Adrenal gland (tissue), 9 donors: ENCODE measurements at regions not wholly inside any gene's neighbourhood (a gene's known extent, or its start where the extent isn't known, plus 50 kb on each side); places are given as distances from the start of the nearest gene placed in this dataset.
"Not testable (repeated sequence)": the region's sequence is repeated elsewhere in the genome, so short reads cannot be mapped to it uniquely, and the experiment has no call there.

ENCODE experiments used
- DNase-seq, 7 donors: peaks; one replicate each; pipeline ENCODE4 v3.0.0-alpha.2; 2019 to 2020
- H3K27ac ChIP-seq, 5 donors: fragments of 200-600 bp; sonication (generic) in 4 of 5; 1 replicate in 3 of 5; 2 replicates in 2 of 5; pipeline versions ENCODE4 v1.5.1 to v1.8.0; 2016 to 2020; ENCODE audit warnings: mild to moderate bottlenecking in 1 of 5
- H3K27me3 ChIP-seq: fragments of 200-600 bp; 2 replicates; pipeline ENCODE4 v1.8.0; 2021
- H3K36me3 ChIP-seq, 2 donors: fragments of 200-600 bp; replicated peaks in 1 of 2; 1 replicate in 1 of 2; 2 replicates in 1 of 2; pipeline versions ENCODE4 v1.5.1 to v1.8.0; 2018 to 2022
- H3K4me1 ChIP-seq, 2 donors: fragments of 200-600 bp; replicated peaks in 1 of 2; 1 replicate in 1 of 2; 2 replicates in 1 of 2; pipeline versions ENCODE4 v1.5.1 to v1.8.0; 2018 to 2021
- H3K4me3 ChIP-seq, 4 donors: fragments of 200-600 bp; sonication (generic) in 3 of 4; one replicate each; pipeline ENCODE4 v1.5.1; 2016 to 2018
- H3K9me3 ChIP-seq, 3 donors: fragments of 200-600 bp; sonication (generic) in 1 of 3; replicated peaks in 1 of 3; 1 replicate in 2 of 3; 2 replicates in 1 of 3; pipeline versions ENCODE4 v1.5.1 to v1.8.0; 2016 to 2021
- CTCF ChIP-seq, 6 experiments: fragments of 450-650 bp in 4 of 6; fragments of 200-600 bp in 2 of 6; sonication (generic) in 1 of 6; IDR thresholded peaks; 1 replicate in 5 of 6; 2 replicates in 1 of 6; pipeline versions ENCODE4 v1.5.1 to v1.8.0; 2016 to 2021; ENCODE audit warnings: antibody characterized with exemption in 6 of 6, mild to moderate bottlenecking in 2 of 6, moderate library complexity in 1 of 6
- POLR2A ChIP-seq, 2 donors: fragments of 450-650 bp; IDR thresholded peaks; one replicate each; pipeline ENCODE4 v1.6.1; 2017; ENCODE audit warnings: antibody characterized with exemption in 2 of 2, mild to moderate bottlenecking in 2 of 2, moderate library complexity in 1 of 2
- WGBS, 4 donors: extraction: QIAGEN DNeasy Blood & Tissue Kit in 2 of 4; methylation state at CpG; one replicate each; pipeline versions ENCODE4 v1.1.5 to v1.1.7; 2013 to 2017; 5-methylcytosine and 5-hydroxymethylcytosine counted together
- intact Hi-C, 2 donors: fragments of 100-400 bp; cut with DNase I; formaldehyde crosslinking; loops; one replicate each; pipeline versions ENCODE4 v1.14.1 to v1.15.0; 2022 to 2023
- donor health status: healthy with polysubstance abuse.
- donor health status: Bipolar disorder and iron deficiency.
- donor health status: DM: yes; HTN: yes; CAD: no.
- donor health status: DM: no; HTN: no; CAD: no.
- donor health status: DM: no; HTN: no; CAD: no.

GRCh38 chr12:20099395-20100183, 268.7 kb upstream of the PDE3A start:
- H3K36me3 ChIP-seq: no peaks in the 10 kb centered on the region
- no peaks in the 10 kb centered on the region for H3K27me3 ChIP-seq
- no peak overlapping the region for H3K27ac ChIP-seq
- H3K9me3 ChIP-seq: no peaks in the 10 kb centered on the region
- TF ChIP-seq POLR2A (IDR thresholded peaks at IDR 0.05): no peak
- no peak for TF ChIP-seq CTCF (IDR thresholded peaks at IDR 0.05)
- intact Hi-C loops: no loop called here
- WGBS, 4 donors: 66 to 79% (median 70%) methylated on average over 5 of the region's 5 CpGs
- no peak for DNase-seq
- no peaks in the 10 kb centered on the region for H3K4me1 ChIP-seq
- no peak overlapping the region for H3K4me3 ChIP-seq

GRCh38 chr12:20101046-20101445, 267.3 kb upstream of the PDE3A start:
- 73 to 88% (median 83%) methylated on average over 3 to 5 of the region's 5 CpGs for WGBS, 4 donors
- Histone ChIP-seq H3K27ac (no peak overlapping the region), H3K9me3 (no peaks in the 10 kb centered on the region), H3K36me3 (no peaks in the 10 kb centered on the region), H3K4me1 (no peaks in the 10 kb centered on the region), H3K27me3 (no peaks in the 10 kb centered on the region), H3K4me3 (no peak overlapping the region)
- intact Hi-C loops: no loop called here
- DNase-seq: no peak
- no peak for TF ChIP-seq POLR2A (IDR thresholded peaks at IDR 0.05)
- no peak for TF ChIP-seq CTCF (IDR thresholded peaks at IDR 0.05)

- no peaks in the 10 kb centered on the region for H3K27me3 ChIP-seq
- H3K4me1 ChIP-seq: no peaks in the 10 kb centered on the region
- TF ChIP-seq CTCF (IDR thresholded peaks at IDR 0.05): no peak
- no peak for TF ChIP-seq POLR2A (IDR thresholded peaks at IDR 0.05)
- no peaks in the 10 kb centered on the region for H3K9me3 ChIP-seq
- intact Hi-C loops: no loop called here
- no peak overlapping the region for H3K4me3 ChIP-seq
- no peak for DNase-seq
- no peaks in the 10 kb centered on the region for H3K36me3 ChIP-seq
- no peak overlapping the region for H3K27ac ChIP-seq
Measured at GRCh38 chr12:20105943-20106342, 262.4 kb upstream of the PDE3A start.

- intact Hi-C loops: no loop called here
- DNase-seq: no peak
- Histone ChIP-seq H3K4me1 (no peaks in the 10 kb centered on the region), H3K36me3 (no peaks in the 10 kb centered on the region), H3K27ac (no peak overlapping the region), H3K9me3 (no peaks in the 10 kb centered on the region), H3K27me3 (no peaks in the 10 kb centered on the region), H3K4me3 (no peak overlapping the region)
- TF ChIP-seq CTCF (IDR thresholded peaks at IDR 0.05) (no peak), POLR2A (IDR thresholded peaks at IDR 0.05) (no peak)
- WGBS, 4 donors: 48 to 56% (median 51%) methylated on average over 5 of the region's 5 CpGs
Measured at GRCh38 chr12:20109676-20110075, 258.7 kb upstream of the PDE3A start.

- intact Hi-C loops, H3K36me3 ChIP-seq: not testable (repeated sequence)
- 86 to 100% (median 93%) methylated on average over 5 to 25 of the region's 25 CpGs for WGBS, 4 donors
Measured at GRCh38 chr12:20115371-20115770, 253.0 kb upstream of the PDE3A start.

More at GRCh38 chr12:20115371-20115770, 253.0 kb upstream of the PDE3A start:
- H3K9me3 ChIP-seq, H3K4me1 ChIP-seq, DNase-seq, H3K4me3 ChIP-seq, H3K27me3 ChIP-seq, H3K27ac ChIP-seq: not testable (repeated sequence)
